OCI-LY7 (cell line): ENCODE measurements at regions not wholly inside any gene's neighbourhood (a gene's known extent, or its start where the extent isn't known, plus 50 kb on each side); places are given as distances from the start of the nearest gene placed in this dataset.

Source experiments
- EZH2phosphoT487 ChIP-seq: fragments of 200-600 bp; sonication (generic); IDR thresholded peaks from 2 replicates; pipeline ENCODE4 v1.6.1; 2018; ENCODE audit warnings: low read depth, borderline replicate concordance, mild to moderate bottlenecking, mixed run types, antibody characterized with exemption, low read length, moderate library complexity, mixed read lengths
- TF ChIP-seq, protein P1 (sequence below): fragments of 200-600 bp; sonication (generic); conservative IDR thresholded peaks from 2 replicates; pipeline ENCODE4 v1.5.1; 2014; ENCODE audit warnings: mild to moderate bottlenecking, antibody characterized with exemption, low read length, moderate library complexity, mixed read lengths

DNA sequence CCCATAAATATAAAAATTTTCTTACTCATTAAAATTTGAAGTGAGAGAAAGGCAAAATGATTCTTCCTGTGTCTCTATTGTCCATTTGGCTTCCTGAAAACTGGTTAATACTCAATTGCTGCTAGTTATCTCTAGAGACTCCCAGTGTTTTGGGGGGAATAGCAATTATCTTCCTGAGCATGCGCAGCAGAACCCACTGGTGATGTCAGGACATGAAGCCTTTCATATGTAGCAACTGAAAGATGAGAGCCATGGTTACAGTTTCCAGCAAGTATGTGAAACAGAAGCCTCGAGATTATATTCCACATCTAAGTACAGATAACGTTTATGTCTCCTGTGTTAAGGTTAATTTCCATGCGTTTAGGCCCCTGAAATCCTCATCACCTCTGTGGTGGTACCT is 254.3 kb upstream of the FIGN start:
- TF ChIP-seq, protein P1, sequence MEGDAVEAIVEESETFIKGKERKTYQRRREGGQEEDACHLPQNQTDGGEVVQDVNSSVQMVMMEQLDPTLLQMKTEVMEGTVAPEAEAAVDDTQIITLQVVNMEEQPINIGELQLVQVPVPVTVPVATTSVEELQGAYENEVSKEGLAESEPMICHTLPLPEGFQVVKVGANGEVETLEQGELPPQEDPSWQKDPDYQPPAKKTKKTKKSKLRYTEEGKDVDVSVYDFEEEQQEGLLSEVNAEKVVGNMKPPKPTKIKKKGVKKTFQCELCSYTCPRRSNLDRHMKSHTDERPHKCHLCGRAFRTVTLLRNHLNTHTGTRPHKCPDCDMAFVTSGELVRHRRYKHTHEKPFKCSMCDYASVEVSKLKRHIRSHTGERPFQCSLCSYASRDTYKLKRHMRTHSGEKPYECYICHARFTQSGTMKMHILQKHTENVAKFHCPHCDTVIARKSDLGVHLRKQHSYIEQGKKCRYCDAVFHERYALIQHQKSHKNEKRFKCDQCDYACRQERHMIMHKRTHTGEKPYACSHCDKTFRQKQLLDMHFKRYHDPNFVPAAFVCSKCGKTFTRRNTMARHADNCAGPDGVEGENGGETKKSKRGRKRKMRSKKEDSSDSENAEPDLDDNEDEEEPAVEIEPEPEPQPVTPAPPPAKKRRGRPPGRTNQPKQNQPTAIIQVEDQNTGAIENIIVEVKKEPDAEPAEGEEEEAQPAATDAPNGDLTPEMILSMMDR: no peak
- no peak for TF ChIP-seq EZH2phosphoT487
